GM19463 (cell line): ENCODE measurements at regions not wholly inside any gene's neighbourhood (a gene's known extent, or its start where the extent isn't known, plus 50 kb on each side); places are given as distances from the start of the nearest gene placed in this dataset.

Source experiments
- ATAC-seq: cut with Tn5 transposase; IDR thresholded peaks from one replicate; pipeline ENCODE4 v1.9.1; 2021; ENCODE audit warnings: mild to moderate bottlenecking, moderate library complexity; ENCODE audit not compliant: unreplicated experiment

DNA sequence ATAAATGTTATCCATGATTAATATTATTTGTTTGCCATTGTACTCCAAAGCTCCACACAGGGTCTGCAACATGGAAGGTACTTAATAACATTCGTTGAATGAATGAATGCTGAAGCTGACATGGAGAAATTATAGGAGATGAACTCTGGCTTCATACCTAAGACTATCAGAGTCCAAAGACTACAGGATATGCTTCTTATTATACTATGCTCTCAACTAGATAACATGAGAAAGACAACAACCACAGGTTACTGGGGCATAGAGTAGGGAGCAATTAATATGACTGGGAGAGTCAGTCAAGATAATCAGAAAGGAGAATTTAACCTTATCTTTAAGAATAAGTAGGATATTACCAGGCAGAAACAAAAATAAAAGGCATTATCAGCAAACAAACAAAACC, 236.3 kb upstream of the SOX5 start:
- no peak for ATAC-seq

DNA sequence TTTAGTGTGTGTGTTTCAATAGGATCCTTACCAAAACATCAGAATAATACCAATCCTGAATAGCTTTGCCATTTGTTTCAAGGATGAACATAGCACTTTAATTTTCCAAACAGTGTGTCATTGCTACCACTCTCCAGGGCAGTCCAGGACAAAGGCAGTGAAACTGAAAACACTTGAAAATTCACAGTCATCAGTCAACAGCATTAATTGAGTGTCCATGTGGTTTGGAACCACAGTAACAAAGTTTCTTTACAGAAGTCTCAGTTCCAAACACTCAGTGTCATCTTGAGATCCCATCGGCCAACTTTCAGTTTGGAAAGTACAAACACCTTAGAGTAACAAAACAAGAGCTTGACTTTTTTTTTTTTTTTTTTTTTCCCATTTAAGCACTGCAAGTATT, 228.4 kb upstream of the SOX5 start:
- ATAC-seq, result peak; percentile 93

- ATAC-seq, result no peak
These were observed 226.5 kb upstream of the SOX5 start for GRCh38 chr12:24175929-24176328.

DNA sequence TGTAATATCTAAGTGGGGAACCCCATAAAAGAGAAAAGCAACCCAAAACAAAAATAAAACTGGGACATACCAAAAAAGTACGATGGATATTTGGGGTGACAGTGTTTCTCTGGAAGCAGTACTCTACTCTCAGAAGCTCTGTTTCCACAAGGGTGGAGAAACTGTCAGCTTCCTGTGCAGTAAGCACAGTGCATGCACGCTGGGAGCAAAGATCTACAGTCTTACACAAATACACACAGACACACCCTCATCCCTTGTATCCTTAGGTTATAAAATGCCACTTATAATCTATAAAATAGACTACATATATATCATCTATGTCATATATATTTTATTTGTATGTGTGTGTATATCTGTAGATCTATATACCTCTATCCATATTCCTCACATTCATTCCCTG, 225.8 kb upstream of the SOX5 start:
- no peak for ATAC-seq

DNA sequence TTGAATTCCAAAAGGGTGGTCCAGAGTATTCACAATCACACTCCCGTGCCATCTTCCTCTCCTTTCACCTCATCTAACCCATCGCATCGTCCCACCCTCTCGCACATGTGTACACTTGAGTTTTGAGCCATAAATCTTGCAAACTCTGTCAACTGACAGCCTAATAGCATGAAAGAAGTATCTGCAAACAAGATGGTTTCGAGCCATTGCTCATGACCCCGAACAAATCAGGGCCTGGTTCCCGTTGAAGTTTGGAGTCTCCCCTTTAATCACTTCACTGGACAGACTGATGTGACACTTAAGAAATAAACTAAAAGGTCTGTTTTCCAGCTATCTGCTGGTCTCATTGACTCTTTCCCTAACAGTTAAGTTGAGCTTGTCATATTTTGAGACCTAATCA, 223.6 kb upstream of the SOX5 start:
- ATAC-seq, result no peak

DNA sequence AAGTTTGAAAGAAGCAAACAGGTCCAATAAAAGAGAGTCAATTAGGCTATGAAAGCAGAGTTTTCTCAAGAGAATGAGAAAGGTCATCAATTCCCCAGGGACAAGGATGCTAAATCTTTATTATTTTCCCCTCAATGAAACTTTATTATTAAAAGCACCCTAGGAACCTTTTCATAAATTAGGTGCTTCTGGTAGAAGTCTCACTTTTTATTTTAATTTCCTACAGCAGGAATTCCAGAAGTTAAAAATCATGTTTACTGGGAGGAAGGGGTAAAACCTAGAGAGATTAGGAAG, 223.2 kb upstream of the SOX5 start:
- no peak for ATAC-seq

- peak; percentile 86 for ATAC-seq
These were observed 222.7 kb upstream of the SOX5 start for GRCh38 chr12:24172031-24172772.

GRCh38 chr12:24155042-24155441, 205.6 kb upstream of the SOX5 start:
- no peak for ATAC-seq

DNA sequence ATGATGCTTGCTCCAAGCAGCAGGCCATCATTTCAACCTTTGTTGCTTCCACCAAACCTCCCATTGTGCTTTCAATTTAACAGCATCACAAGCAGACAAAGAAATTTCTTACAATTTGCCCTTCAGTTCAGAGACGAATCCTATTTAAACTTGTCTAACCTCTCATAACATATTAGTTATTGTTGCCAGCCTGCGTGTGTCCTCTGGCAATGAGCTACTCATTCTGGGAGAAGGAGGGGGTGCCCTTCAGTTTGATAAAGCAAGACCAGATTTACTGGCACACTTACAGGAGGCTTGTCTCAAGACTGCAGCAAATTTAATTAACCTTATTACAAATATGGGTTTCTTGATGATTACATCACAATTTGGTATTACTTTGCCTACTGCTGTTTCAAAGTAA, 203.6 kb upstream of the SOX5 start:
- no peak for ATAC-seq

GRCh38 chr12:24152270-24152669, 202.8 kb upstream of the SOX5 start:
- no peak for ATAC-seq

- ATAC-seq, result no peak
These were observed 194.5 kb upstream of the SOX5 start for GRCh38 chr12:24143928-24144327.

- no peak for ATAC-seq
These were observed 189.6 kb upstream of the SOX5 start for GRCh38 chr12:24139035-24139434.

DNA sequence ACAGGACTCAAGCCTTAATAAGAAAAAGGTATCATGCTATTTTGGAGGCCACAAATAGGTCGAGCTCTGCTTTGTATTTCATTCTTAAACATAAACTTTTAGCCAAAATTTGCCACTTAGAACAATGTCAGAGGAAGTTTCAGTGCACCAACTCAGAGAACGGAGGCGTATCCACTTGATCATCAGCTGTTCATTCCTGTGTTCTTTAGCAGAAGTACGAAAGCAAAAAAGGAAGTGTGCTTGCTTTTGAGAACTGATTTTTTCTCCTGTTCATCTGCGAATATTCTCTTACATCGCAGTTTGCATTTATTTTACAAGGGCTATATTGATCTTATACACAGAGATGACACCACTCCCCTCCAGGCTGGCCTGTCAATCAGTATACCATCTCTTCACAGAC, 188.6 kb upstream of the SOX5 start:
- ATAC-seq, result no peak

- no peak for ATAC-seq
These were observed 185.8 kb upstream of the SOX5 start for GRCh38 chr12:24135158-24135850.

- no peak for ATAC-seq
These were observed 184.6 kb upstream of the SOX5 start for GRCh38 chr12:24134092-24134491.

- ATAC-seq, result peak; percentile 42
These were observed 183.9 kb upstream of the SOX5 start for GRCh38 chr12:24133384-24133783.

- peak; percentile 94 for ATAC-seq
These were observed 178.7 kb upstream of the SOX5 start for GRCh38 chr12:24127919-24128721.

DNA sequence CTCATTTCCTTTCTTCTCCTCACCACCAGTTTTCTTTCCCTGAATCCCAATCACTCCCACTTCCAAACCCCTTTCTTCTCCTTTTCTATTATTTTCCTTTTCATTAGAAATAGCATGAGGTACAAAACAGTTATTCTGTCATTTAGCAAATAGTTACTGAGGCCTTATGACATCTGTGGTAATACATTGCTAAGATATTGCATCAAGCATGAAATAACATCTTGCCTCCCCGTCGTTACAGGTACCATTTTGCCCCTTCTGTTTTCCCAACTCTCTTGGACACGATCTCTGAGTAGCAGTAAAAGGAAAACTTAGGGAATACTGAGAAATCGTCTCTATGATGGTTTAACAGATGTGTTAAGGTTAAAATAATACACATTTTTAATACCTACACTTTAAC, 175.8 kb upstream of the SOX5 start:
- ATAC-seq, result no peak

- no peak for ATAC-seq
These were observed 172.4 kb upstream of the SOX5 start for GRCh38 chr12:24121911-24122310.

DNA sequence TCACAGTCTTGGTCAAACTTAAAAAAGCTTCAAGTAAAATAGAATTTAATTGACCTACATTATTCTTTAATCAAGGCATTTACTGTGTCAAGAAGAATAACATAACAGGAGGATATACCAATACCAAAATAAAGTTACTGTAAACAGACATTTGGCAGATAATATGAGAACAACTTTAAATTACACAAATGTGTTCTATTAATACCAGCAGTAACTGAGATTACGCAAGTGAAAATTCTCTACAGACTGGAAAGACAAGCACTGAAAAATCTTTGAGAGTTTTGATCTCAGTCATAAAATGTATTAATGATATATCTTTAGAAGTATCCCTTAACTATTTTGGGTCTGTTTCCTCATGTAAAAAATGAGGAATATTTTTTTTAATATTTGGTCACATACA, 169.2 kb upstream of the SOX5 start:
- no peak for ATAC-seq

DNA sequence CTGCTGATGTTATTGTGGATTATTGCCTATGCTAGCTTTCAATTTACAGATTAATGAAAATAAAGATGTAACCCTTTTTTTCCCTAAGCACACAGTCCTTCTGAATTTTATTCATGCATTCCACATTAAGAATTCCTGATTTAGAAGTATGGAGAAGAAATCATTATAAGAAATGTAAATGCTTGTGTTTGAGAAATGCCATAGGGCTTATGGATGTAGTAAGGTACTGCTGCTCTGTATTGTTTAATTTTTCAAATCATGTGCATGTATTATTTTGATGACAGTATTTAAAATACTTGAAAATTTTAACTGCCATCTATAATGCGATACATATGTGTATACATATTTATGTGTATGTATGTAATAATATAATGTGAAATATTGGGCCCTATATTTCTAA, 167.1 kb upstream of the SOX5 start:
- no peak for ATAC-seq

DNA sequence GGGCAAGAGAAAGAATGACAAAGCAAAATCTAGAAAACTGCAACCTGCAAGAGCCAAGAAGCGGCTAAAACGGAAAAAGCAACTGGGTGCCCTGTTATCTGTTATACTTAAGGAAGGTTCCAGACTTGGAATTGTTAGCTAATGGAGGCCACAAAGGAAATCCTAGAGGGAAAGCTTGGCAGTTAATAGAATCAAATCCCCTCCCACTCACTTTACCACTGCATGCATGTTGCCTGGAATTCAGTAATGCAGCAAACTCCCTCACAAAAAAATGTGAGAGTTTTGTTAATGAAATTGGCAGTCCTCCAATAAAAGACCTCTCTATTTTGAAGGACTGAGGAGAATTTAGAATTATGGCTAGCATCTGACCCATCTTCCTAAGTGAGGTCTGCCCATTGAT, 164.2 kb upstream of the SOX5 start:
- ATAC-seq, result no peak
